D721Med (cell line): ENCODE measurements at regions not wholly inside any gene's neighbourhood (a gene's known extent, or its start where the extent isn't known, plus 50 kb on each side); places are given as distances from the start of the nearest gene placed in this dataset.

Experiments used
- DNase-seq: peaks from one replicate; pipeline ENCODE4 v3.0.0; 2011; ENCODE audit warnings: low spot score; ENCODE audit not compliant: insufficient read length
- FAIRE-seq: peaks from 2 replicates; lab custom pipeline; 2011; peaks lifted over from hg19 to GRCh38; lab: Jason Lieb, UNC
- TF ChIP-seq, protein P1 (sequence below): IDR thresholded peaks from 2 replicates; pipeline ENCODE4 v1.5.1; 2012; ENCODE audit warnings: mild to moderate bottlenecking, control low read depth; ENCODE audit not compliant: insufficient read depth; ENCODE audit errors: missing control alignments

DNA sequence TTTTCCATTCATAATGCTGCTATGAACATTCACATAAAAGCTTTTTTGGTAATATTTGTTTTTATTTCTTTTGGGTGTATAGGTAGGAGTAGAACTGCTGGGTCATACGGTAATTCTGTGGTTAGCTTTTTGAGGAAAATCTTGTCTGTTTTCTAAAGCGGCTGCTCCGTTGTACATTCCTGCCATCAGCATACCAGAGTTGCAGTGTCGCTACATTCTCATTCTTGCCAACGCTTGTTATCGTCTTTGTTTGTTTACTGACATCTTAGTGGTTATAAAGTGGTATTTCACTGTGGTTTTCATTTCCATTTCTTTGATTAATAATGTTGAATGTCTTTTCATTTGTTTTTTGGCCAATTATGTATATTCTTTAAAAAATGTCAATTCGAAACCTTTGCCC, 469.8 kb upstream of the ZP4 start:
- no peak for FAIRE-seq
- no peak for DNase-seq
- TF ChIP-seq, protein P1, sequence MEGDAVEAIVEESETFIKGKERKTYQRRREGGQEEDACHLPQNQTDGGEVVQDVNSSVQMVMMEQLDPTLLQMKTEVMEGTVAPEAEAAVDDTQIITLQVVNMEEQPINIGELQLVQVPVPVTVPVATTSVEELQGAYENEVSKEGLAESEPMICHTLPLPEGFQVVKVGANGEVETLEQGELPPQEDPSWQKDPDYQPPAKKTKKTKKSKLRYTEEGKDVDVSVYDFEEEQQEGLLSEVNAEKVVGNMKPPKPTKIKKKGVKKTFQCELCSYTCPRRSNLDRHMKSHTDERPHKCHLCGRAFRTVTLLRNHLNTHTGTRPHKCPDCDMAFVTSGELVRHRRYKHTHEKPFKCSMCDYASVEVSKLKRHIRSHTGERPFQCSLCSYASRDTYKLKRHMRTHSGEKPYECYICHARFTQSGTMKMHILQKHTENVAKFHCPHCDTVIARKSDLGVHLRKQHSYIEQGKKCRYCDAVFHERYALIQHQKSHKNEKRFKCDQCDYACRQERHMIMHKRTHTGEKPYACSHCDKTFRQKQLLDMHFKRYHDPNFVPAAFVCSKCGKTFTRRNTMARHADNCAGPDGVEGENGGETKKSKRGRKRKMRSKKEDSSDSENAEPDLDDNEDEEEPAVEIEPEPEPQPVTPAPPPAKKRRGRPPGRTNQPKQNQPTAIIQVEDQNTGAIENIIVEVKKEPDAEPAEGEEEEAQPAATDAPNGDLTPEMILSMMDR: no peak

DNA sequence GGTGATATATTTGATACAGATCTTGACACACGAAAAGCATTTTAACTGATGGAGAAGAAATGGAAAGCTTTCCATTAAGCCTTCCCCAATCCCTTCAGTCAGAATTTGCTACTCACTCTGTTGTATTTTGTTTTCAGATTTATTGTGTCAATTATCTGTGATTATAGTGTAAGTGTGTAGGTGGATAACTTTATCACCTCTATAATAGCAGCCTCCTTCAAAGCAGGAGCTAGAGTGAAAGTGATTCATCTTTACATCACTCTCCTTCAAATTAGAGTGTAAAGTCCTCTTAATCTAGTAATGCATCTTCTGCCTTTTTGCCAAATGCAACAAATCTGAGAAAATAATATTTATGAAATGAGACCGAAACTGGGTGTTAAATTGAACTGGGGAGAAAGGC, 459.7 kb upstream of the ZP4 start:
- FAIRE-seq (peak; percentile 77), DNase-seq (no peak)
- TF ChIP-seq, protein P1: no peak

DNA sequence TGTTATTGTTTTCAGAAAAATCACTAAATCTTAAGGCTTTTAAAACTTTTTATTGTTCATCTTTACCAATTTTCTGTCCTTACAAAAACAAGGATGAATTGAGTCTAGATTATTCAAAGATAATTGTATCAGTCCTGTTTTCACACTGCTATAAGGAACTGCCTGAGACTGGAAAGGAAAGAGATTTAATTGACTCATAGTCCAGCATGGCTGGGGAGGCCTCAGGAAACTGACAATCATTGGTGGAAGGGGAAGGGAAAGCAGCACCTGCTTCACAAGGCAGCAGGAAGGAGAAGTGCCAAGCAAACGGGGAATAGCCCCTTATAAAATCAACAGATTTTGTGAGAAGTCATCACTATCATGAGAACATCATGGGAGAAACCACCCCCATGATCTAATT, 455.6 kb upstream of the ZP4 start:
- DNase-seq (no peak), FAIRE-seq (no peak)
- TF ChIP-seq, protein P1: no peak

DNA sequence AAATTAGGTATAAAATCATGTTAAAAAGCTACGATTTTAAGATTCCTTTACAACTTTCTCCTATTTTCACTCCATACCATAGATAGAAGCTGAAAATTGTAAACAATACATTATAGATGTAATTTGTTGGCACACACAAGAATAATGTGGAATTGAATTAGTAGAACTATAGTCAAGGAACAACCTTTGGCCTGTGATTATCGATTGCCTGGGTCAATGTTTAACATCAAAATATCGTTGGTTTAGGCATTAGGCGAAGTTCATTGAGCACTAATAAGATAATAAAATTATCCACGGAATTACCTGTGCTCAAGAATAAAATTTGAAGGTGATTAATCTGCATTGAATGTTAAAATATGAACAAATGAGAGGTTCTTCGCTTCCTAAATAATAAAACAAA, 455.1 kb upstream of the ZP4 start:
- FAIRE-seq: peak; percentile 16
- TF ChIP-seq, protein P1: no peak
- no peak for DNase-seq

DNA sequence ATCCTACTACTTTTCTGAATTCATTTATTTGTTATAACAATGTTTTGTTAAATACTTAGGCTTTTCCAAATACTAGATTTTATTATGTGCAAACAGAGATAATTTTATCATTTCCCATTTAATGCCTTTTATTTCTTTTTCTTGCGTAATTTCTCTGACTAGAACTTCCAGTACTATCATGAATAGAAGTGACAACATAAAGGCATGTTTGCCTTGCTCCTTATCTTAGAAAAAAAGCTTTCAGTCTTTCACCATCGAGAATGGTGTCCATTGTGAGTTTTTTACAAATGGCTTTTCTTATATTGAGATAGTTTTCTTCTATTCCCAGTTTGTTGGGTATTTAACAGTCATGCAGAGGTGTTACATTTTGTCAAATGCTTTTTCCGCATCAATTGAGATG, 453.1 kb upstream of the ZP4 start:
- FAIRE-seq (peak; percentile 78), DNase-seq (no peak)
- TF ChIP-seq, protein P1: no peak

DNA sequence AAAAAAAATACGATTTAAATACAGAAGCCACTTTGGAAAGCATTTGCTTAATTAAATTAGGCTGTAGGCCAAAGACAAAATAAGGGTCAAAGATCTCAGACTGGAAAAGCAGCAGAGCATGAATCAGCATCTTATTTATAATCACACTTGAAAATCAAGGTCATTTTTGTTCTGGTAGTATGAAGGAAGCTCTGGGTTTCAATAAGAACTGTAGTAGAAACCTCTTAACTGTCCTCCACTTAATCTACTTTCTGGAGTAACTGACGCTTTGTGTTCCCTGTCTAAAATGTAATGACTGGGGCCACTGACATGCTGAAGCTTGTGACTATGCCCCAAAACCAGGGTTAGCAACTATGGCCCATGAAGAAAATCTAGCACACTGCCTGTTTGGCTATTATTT, 450.7 kb upstream of the ZP4 start:
- TF ChIP-seq, protein P1: no peak
- no peak for DNase-seq
- no peak for FAIRE-seq

DNA sequence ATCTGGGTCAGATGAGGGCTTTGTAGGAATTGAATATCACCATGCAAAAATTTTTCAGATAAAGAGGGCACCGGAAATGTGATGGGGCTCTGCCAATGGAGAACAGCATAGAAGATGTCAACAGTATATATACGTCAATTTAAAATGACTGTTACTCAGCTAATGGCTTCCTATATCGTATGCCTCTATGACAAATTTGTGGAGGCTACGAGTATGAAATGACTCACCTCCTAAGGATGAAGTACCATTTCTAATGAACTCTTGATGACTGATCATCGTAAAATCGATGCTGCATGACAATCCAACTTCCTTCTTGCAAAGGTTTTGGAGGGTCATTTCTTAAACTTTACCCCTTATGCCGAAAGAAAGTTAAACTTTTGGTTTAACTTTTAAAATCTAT, 450.3 kb upstream of the ZP4 start:
- TF ChIP-seq, protein P1: no peak
- FAIRE-seq (peak; percentile 78), DNase-seq (no peak)
